ENCODE measurements at regions not wholly inside any gene's neighbourhood (a gene's known extent, or its start where the extent isn't known, plus 50 kb on each side); places are given as distances from the start of the nearest gene placed in this dataset.
"Not testable (repeated sequence)": the region's sequence is repeated elsewhere in the genome, so short reads cannot be mapped to it uniquely, and the experiment has no call there.

DNA sequence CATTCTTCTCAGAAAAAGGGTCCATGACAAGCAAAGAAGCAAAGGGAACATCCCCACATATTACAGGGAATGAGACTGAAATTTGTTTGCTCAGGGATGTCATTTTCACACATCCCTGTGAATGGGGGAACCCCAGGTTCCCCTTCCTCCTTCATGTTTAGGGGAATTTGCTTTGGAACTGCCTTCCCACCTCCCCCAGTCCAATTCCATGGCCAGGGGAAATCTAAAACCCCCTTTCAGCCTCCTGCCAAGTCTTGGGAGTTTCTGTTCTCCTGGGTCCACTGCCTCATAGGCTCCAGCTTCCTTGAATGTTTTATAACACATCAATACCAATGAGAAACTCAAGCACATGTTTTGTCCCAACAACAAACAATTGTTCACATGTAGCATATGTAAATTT lies 297.5 kb upstream of the CTNNB1 start:
- Mint-ChIP-seq H3K27ac (no peak overlapping the region), H3K4me1 (no peaks in the 10 kb centered on the region), H3K36me3 (ENCODE audit: low read depth) (no peaks in the 10 kb centered on the region), H3K4me3 (no peak overlapping the region), H3K27me3 (ENCODE audit: insufficient read depth) (no peaks in the 10 kb centered on the region), H3K9me3 (peaks cover 6% of the 10 kb centered on the region)
- DNase-seq = no peak
- no peak overlapping the region for H3K27ac ChIP-seq (ENCODE audit: low read depth, low read length)
- no peaks in the 10 kb centered on the region for H3K9me3 ChIP-seq (ENCODE audit: control insufficient read depth, low read length)
- H3K36me3 ChIP-seq (ENCODE audit: control insufficient read depth, insufficient read depth, low read length) = no peaks in the 10 kb centered on the region
- TF ChIP-seq, protein P1, sequence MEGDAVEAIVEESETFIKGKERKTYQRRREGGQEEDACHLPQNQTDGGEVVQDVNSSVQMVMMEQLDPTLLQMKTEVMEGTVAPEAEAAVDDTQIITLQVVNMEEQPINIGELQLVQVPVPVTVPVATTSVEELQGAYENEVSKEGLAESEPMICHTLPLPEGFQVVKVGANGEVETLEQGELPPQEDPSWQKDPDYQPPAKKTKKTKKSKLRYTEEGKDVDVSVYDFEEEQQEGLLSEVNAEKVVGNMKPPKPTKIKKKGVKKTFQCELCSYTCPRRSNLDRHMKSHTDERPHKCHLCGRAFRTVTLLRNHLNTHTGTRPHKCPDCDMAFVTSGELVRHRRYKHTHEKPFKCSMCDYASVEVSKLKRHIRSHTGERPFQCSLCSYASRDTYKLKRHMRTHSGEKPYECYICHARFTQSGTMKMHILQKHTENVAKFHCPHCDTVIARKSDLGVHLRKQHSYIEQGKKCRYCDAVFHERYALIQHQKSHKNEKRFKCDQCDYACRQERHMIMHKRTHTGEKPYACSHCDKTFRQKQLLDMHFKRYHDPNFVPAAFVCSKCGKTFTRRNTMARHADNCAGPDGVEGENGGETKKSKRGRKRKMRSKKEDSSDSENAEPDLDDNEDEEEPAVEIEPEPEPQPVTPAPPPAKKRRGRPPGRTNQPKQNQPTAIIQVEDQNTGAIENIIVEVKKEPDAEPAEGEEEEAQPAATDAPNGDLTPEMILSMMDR (conservative IDR thresholded peaks at IDR 0.05) = no peak
- H3K4me1 ChIP-seq (ENCODE audit: control insufficient read depth, insufficient read depth, low read length) = no peaks in the 10 kb centered on the region
- no peak overlapping the region for H3K4me3 ChIP-seq (ENCODE audit: low read length)
- H3K9ac ChIP-seq (ENCODE audit: extremely low read depth, low read length, poor library complexity, severe bottlenecking) = no peak overlapping the region
- no peaks in the 10 kb centered on the region for H3K27me3 ChIP-seq (ENCODE audit: control insufficient read depth, insufficient read depth, low read length, poor library complexity, severe bottlenecking)

DNA sequence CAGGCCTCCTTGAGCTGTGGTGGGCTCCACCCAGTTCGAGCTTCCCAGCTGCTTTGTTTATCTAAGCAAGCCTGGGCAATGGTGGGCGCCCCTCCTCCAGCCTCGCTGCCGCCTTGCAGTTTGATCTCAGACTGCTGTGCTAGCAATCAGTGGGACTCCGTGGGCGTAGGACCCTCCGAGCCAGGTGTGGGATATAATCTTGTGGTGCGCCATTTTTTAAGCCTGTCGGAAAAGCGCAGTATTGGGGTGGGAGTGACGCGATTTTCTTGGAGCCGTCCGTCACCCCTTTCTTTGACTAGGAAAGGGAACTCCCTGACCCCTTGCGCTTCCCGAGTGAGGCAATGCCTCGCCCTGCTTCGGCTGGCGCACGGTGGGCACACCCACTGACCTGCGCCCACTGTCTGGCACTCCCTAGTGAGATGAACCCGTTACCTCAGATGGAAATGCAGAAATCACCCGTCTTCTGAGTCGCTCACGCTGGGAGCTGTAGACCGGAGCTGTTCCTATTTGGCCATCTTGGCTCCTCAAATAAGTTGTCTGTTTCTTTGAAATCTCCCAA lies 291.3 kb upstream of the CTNNB1 start:
- H3K4me1 Mint-ChIP-seq; H3K27ac ChIP-seq (ENCODE audit: low read depth, low read length); H3K27me3 ChIP-seq (ENCODE audit: control insufficient read depth, insufficient read depth, low read length, poor library complexity, severe bottlenecking); H3K36me3 ChIP-seq (ENCODE audit: control insufficient read depth, insufficient read depth, low read length); H3K36me3 Mint-ChIP-seq (ENCODE audit: low read depth); H3K9me3 ChIP-seq (ENCODE audit: control insufficient read depth, low read length); H3K27me3 Mint-ChIP-seq (ENCODE audit: insufficient read depth); H3K4me1 ChIP-seq (ENCODE audit: control insufficient read depth, insufficient read depth, low read length); H3K9me3 Mint-ChIP-seq: not testable (repeated sequence)
- peak overlapping the region; percentile 98 for H3K27ac Mint-ChIP-seq
- Histone ChIP-seq H3K9ac (ENCODE audit: extremely low read depth, low read length, poor library complexity, severe bottlenecking) (peak overlapping the region; percentile 15), H3K4me3 (ENCODE audit: low read length) (peak overlapping the region; percentile 67)
- DNase-seq = peak; percentile 57
- 36 to 52% methylated on average over 17 to 26 of the region's 26 CpGs for WGBS, 2 experiments (ENCODE audit: insufficient coverage in 1 of 2, insufficient read length in 1 of 2)
- H3K4me3 Mint-ChIP-seq = peak overlapping the region; percentile 80

DNA sequence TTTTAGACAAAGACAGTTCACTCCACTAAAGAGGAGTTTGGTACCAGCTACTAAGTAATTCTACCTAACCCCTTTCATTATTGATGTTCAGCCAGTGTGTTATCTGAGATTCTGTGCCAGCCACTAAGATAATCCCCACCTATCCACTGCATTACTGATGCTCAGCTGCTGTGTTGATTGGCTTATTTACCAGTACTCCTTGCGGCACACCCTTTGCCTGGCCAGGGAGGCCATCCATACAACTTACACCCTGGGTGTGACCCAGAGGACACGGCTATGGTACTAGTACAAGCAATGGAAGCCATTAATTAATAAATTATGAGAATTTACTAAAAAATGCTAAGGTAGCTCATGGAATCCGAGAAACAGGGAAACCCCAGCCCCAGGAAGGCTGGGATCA lies 290.7 kb upstream of the CTNNB1 start:
- Mint-ChIP-seq H3K27ac (no peak overlapping the region), H3K27me3 (ENCODE audit: insufficient read depth) (no peaks in the 10 kb centered on the region), H3K4me3 (peak overlapping the region; percentile 80), H3K9me3 (peaks cover 3% of the 10 kb centered on the region), H3K4me1 (no peaks in the 10 kb centered on the region), H3K36me3 (ENCODE audit: low read depth) (no peaks in the 10 kb centered on the region)
- no peaks in the 10 kb centered on the region for H3K9me3 ChIP-seq (ENCODE audit: control insufficient read depth, low read length)
- 88 to 93% methylated on average over 2 to 3 of the region's 3 CpGs for WGBS, 2 experiments (ENCODE audit: insufficient coverage in 1 of 2, insufficient read length in 1 of 2)
- no peaks in the 10 kb centered on the region for H3K27me3 ChIP-seq (ENCODE audit: control insufficient read depth, insufficient read depth, low read length, poor library complexity, severe bottlenecking)
- TF ChIP-seq, protein P1 (conservative IDR thresholded peaks at IDR 0.05) = no peak
- H3K9ac ChIP-seq (ENCODE audit: extremely low read depth, low read length, poor library complexity, severe bottlenecking) = no peak overlapping the region
- peak; percentile 57 for DNase-seq
- H3K36me3 ChIP-seq (ENCODE audit: control insufficient read depth, insufficient read depth, low read length) = no peaks in the 10 kb centered on the region
- no peak overlapping the region for H3K27ac ChIP-seq (ENCODE audit: low read depth, low read length)
- H3K4me3 ChIP-seq (ENCODE audit: low read length) = peak overlapping the region; percentile 67
- no peaks in the 10 kb centered on the region for H3K4me1 ChIP-seq (ENCODE audit: control insufficient read depth, insufficient read depth, low read length)

DNA sequence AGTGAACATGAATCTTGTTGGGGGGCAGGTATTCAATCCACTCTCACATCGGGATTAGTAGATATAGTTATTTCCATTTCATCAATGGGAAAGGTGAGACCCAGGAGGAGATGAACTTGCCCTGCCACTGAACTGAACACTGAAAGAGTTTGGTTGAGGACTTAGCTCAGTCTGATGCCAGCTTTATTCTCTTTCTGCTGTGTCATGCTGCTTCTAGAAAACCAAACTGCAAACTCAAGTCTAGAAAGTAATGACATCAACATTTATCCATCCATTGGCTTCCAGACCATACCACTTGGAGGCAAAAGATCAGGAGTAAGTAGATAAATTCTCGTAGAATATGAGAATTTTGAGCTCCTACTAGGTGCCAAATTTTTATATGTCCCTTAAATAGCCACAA lies 288.0 kb upstream of the CTNNB1 start:
- Mint-ChIP-seq H3K27me3 (ENCODE audit: insufficient read depth) (no peaks in the 10 kb centered on the region), H3K9me3 (no peaks in the 10 kb centered on the region), H3K36me3 (ENCODE audit: low read depth) (no peaks in the 10 kb centered on the region), H3K27ac (no peak overlapping the region), H3K4me3 (no peak overlapping the region), H3K4me1 (no peaks in the 10 kb centered on the region)
- no peak for DNase-seq
- TF ChIP-seq, protein P1 (conservative IDR thresholded peaks at IDR 0.05) = no peak
- 92% methylated on average over 2 of the region's 2 CpGs; no CpG with 5 or more reads in 1 of the 2 experiments for WGBS, 2 experiments (ENCODE audit: insufficient coverage in 1 of 2, insufficient read length in 1 of 2)
- Histone ChIP-seq H3K9ac (ENCODE audit: extremely low read depth, low read length, poor library complexity, severe bottlenecking) (no peak overlapping the region), H3K27ac (ENCODE audit: low read depth, low read length) (no peak overlapping the region), H3K9me3 (ENCODE audit: control insufficient read depth, low read length) (no peaks in the 10 kb centered on the region), H3K27me3 (ENCODE audit: control insufficient read depth, insufficient read depth, low read length, poor library complexity, severe bottlenecking) (no peaks in the 10 kb centered on the region), H3K4me3 (ENCODE audit: low read length) (no peak overlapping the region), H3K4me1 (ENCODE audit: control insufficient read depth, insufficient read depth, low read length) (no peaks in the 10 kb centered on the region), H3K36me3 (ENCODE audit: control insufficient read depth, insufficient read depth, low read length) (no peaks in the 10 kb centered on the region)

All from endodermal cell (in vitro differentiated cells).